Activated CD4-positive, alpha-beta T cell treated with anti-CD3 and anti-CD28 coated beads, Interleukin-2, amount 10 ng/mL, durations not matched to agents 7 days and 5 days (primary cell): ENCODE measurements at regions not wholly inside any gene's neighbourhood (a gene's known extent, or its start where the extent isn't known, plus 50 kb on each side); places are given as distances from the start of the nearest gene placed in this dataset.

Source experiments
- CTCF ChIA-PET: fragments of 350-600 bp; sonication (Branson Sonifier 250); formaldehyde crosslinking; loops from one replicate; lab custom pipeline; 2021; ENCODE audit warnings: antibody characterized with exemption; lab: Charles Lee
- POLR2A ChIA-PET: fragments of 350-600 bp; sonication (Branson Sonifier 250); formaldehyde crosslinking; loops from one replicate; lab custom pipeline; 2021; ENCODE audit warnings: antibody characterized with exemption; lab: Charles Lee
- DNase-seq: peaks from one replicate; pipeline ENCODE4 v3.0.0-alpha.2; 2020
- H3K27ac Mint-ChIP-seq: one replicate; pipeline ENCODE4 v1.8.0; 2021; ENCODE audit warnings: mild to moderate bottlenecking, moderate library complexity, mixed read lengths
- H3K27me3 Mint-ChIP-seq: one replicate; pipeline ENCODE4 v1.8.0; 2021; ENCODE audit warnings: mixed read lengths
- H3K36me3 Mint-ChIP-seq: one replicate; pipeline ENCODE4 v1.8.0; 2021; ENCODE audit warnings: low read depth, mixed read lengths
- H3K4me1 Mint-ChIP-seq: one replicate; pipeline ENCODE4 v1.8.0; 2021; ENCODE audit warnings: mixed read lengths
- H3K4me3 Mint-ChIP-seq: one replicate; pipeline ENCODE4 v1.8.0; 2021; ENCODE audit warnings: mild to moderate bottlenecking, moderate library complexity, mixed read lengths
- H3K9me3 Mint-ChIP-seq: one replicate; pipeline ENCODE4 v1.8.0; 2021; ENCODE audit warnings: mixed read lengths

- DNase-seq = no peak
- no peaks in the 10 kb centered on the region for H3K27me3 Mint-ChIP-seq
- H3K9me3 Mint-ChIP-seq = no peaks in the 10 kb centered on the region
- no peaks in the 10 kb centered on the region for H3K36me3 Mint-ChIP-seq
- ChIA-PET POLR2A (no interaction called here), CTCF (no interaction called here)
- no peak overlapping the region for H3K27ac Mint-ChIP-seq
- no peak overlapping the region for H3K4me3 Mint-ChIP-seq
- H3K4me1 Mint-ChIP-seq = no peaks in the 10 kb centered on the region
Measured at GRCh38 chr16:17803625-17804410, 333.1 kb upstream of the XYLT1 start.

- no peaks in the 10 kb centered on the region for H3K9me3 Mint-ChIP-seq
- POLR2A ChIA-PET = no interaction called here
- DNase-seq = no peak
- H3K4me3 Mint-ChIP-seq = no peak overlapping the region
- CTCF ChIA-PET = no interaction called here
- H3K4me1 Mint-ChIP-seq = no peaks in the 10 kb centered on the region
- no peaks in the 10 kb centered on the region for H3K27me3 Mint-ChIP-seq
- H3K36me3 Mint-ChIP-seq = no peaks in the 10 kb centered on the region
- no peak overlapping the region for H3K27ac Mint-ChIP-seq
Measured at GRCh38 chr16:17802571-17802970, 331.8 kb upstream of the XYLT1 start.

GRCh38 chr16:17801068-17801467 lies 330.3 kb upstream of the XYLT1 start:
- POLR2A ChIA-PET = no interaction called here
- Mint-ChIP-seq H3K27me3 (no peaks in the 10 kb centered on the region), H3K9me3 (no peaks in the 10 kb centered on the region), H3K4me1 (no peaks in the 10 kb centered on the region), H3K4me3 (no peak overlapping the region), H3K27ac (no peak overlapping the region), H3K36me3 (no peaks in the 10 kb centered on the region)
- DNase-seq = no peak
- CTCF ChIA-PET = no interaction called here

- Mint-ChIP-seq H3K27ac (no peak overlapping the region), H3K4me1 (no peaks in the 10 kb centered on the region), H3K4me3 (no peak overlapping the region), H3K9me3 (no peaks in the 10 kb centered on the region), H3K36me3 (no peaks in the 10 kb centered on the region), H3K27me3 (no peaks in the 10 kb centered on the region)
- ChIA-PET POLR2A (no interaction called here), CTCF (no interaction called here)
- DNase-seq = no peak
Measured at GRCh38 chr16:17798716-17799115, 328.0 kb upstream of the XYLT1 start.

- Mint-ChIP-seq H3K4me1 (no peaks in the 10 kb centered on the region), H3K9me3 (no peaks in the 10 kb centered on the region), H3K36me3 (no peaks in the 10 kb centered on the region), H3K27ac (no peak overlapping the region), H3K4me3 (no peak overlapping the region), H3K27me3 (no peaks in the 10 kb centered on the region)
- DNase-seq = no peak
- CTCF ChIA-PET = no interaction called here
- POLR2A ChIA-PET = no interaction called here
Measured at GRCh38 chr16:17793354-17793753, 322.6 kb upstream of the XYLT1 start.

GRCh38 chr16:17784073-17784472 lies 313.3 kb upstream of the XYLT1 start:
- peak; percentile 8 for DNase-seq
- Mint-ChIP-seq H3K9me3 (no peaks in the 10 kb centered on the region), H3K4me3 (no peak overlapping the region), H3K27me3 (no peaks in the 10 kb centered on the region), H3K4me1 (no peaks in the 10 kb centered on the region), H3K36me3 (no peaks in the 10 kb centered on the region), H3K27ac (no peak overlapping the region)
- ChIA-PET POLR2A (no interaction called here), CTCF (no interaction called here)

- ChIA-PET POLR2A (no interaction called here), CTCF (no interaction called here)
- Mint-ChIP-seq H3K4me1 (no peaks in the 10 kb centered on the region), H3K27me3 (no peaks in the 10 kb centered on the region), H3K4me3 (no peak overlapping the region), H3K9me3 (no peaks in the 10 kb centered on the region), H3K27ac (no peak overlapping the region), H3K36me3 (no peaks in the 10 kb centered on the region)
- no peak for DNase-seq
Measured at GRCh38 chr16:17780181-17780580, 309.4 kb upstream of the XYLT1 start.

GRCh38 chr16:17777408-17777863 lies 306.7 kb upstream of the XYLT1 start:
- Mint-ChIP-seq H3K36me3 (no peaks in the 10 kb centered on the region), H3K9me3 (no peaks in the 10 kb centered on the region), H3K4me3 (no peak overlapping the region), H3K27ac (no peak overlapping the region), H3K27me3 (no peaks in the 10 kb centered on the region), H3K4me1 (no peaks in the 10 kb centered on the region)
- CTCF ChIA-PET = no interaction called here
- POLR2A ChIA-PET = no interaction called here
- no peak for DNase-seq

- Mint-ChIP-seq H3K4me3 (no peak overlapping the region), H3K4me1 (no peaks in the 10 kb centered on the region), H3K9me3 (no peaks in the 10 kb centered on the region), H3K36me3 (no peaks in the 10 kb centered on the region), H3K27me3 (no peaks in the 10 kb centered on the region), H3K27ac (no peak overlapping the region)
- CTCF ChIA-PET = no interaction called here
- DNase-seq = no peak
- POLR2A ChIA-PET = no interaction called here
Measured at GRCh38 chr16:17776888-17777287, 306.1 kb upstream of the XYLT1 start.

- Mint-ChIP-seq H3K36me3 (no peaks in the 10 kb centered on the region), H3K4me1 (no peaks in the 10 kb centered on the region), H3K27me3 (no peaks in the 10 kb centered on the region), H3K9me3 (no peaks in the 10 kb centered on the region), H3K27ac (no peak overlapping the region), H3K4me3 (no peak overlapping the region)
- ChIA-PET CTCF (no interaction called here), POLR2A (no interaction called here)
- DNase-seq = no peak
Measured at GRCh38 chr16:17776465-17776864, 305.7 kb upstream of the XYLT1 start.

GRCh38 chr16:17775061-17775460 lies 304.3 kb upstream of the XYLT1 start:
- Mint-ChIP-seq H3K36me3 (no peaks in the 10 kb centered on the region), H3K4me3 (no peak overlapping the region), H3K4me1 (no peaks in the 10 kb centered on the region), H3K9me3 (no peaks in the 10 kb centered on the region), H3K27ac (no peak overlapping the region), H3K27me3 (no peaks in the 10 kb centered on the region)
- DNase-seq = no peak
- CTCF ChIA-PET = no interaction called here
- POLR2A ChIA-PET = no interaction called here

GRCh38 chr16:17773698-17774101 lies 302.9 kb upstream of the XYLT1 start:
- ChIA-PET POLR2A (no interaction called here), CTCF (no interaction called here)
- Mint-ChIP-seq H3K4me1 (no peaks in the 10 kb centered on the region), H3K27ac (no peak overlapping the region), H3K4me3 (no peak overlapping the region), H3K36me3 (no peaks in the 10 kb centered on the region), H3K27me3 (no peaks in the 10 kb centered on the region), H3K9me3 (no peaks in the 10 kb centered on the region)
- DNase-seq = no peak

GRCh38 chr16:17770104-17770503 lies 299.3 kb upstream of the XYLT1 start:
- H3K27ac Mint-ChIP-seq = no peak overlapping the region
- no peaks in the 10 kb centered on the region for H3K27me3 Mint-ChIP-seq
- CTCF ChIA-PET = no interaction called here
- H3K36me3 Mint-ChIP-seq = no peaks in the 10 kb centered on the region
- POLR2A ChIA-PET = no interaction called here
- H3K9me3 Mint-ChIP-seq = no peaks in the 10 kb centered on the region
- DNase-seq = no peak
- no peaks in the 10 kb centered on the region for H3K4me1 Mint-ChIP-seq
- no peak overlapping the region for H3K4me3 Mint-ChIP-seq

GRCh38 chr16:17769065-17769464 lies 298.3 kb upstream of the XYLT1 start:
- Mint-ChIP-seq H3K27me3 (peaks cover 4% of the 10 kb centered on the region), H3K27ac (no peak overlapping the region), H3K4me3 (no peak overlapping the region), H3K9me3 (no peaks in the 10 kb centered on the region), H3K36me3 (no peaks in the 10 kb centered on the region), H3K4me1 (no peaks in the 10 kb centered on the region)
- ChIA-PET POLR2A (no interaction called here), CTCF (interaction anchor here (0.6 kb wide), 1 partner anchor 1185 kb away, joined by 3 read pairs; no protein-coding TSS in a partner anchor)
- DNase-seq = no peak
